DND-41 (cell line): ENCODE measurements at regions not wholly inside any gene's neighbourhood (a gene's known extent, or its start where the extent isn't known, plus 50 kb on each side); places are given as distances from the start of the nearest gene placed in this dataset.

ENCODE experiments used
- EZH2 ChIP-seq: IDR thresholded peaks from 3 replicates; pipeline ENCODE4 v1.6.1; 2012; ENCODE audit warnings: borderline replicate concordance, low read depth, mild to moderate bottlenecking, moderate library complexity, low read length, inconsistent platforms; ENCODE audit not compliant: severe bottlenecking
- TF ChIP-seq, protein P1 (sequence below): IDR thresholded peaks from 2 replicates; pipeline ENCODE4 v1.5.1; 2012; ENCODE audit warnings: borderline replicate concordance, low read length, moderate library complexity, mild to moderate bottlenecking; ENCODE audit not compliant: poor library complexity, severe bottlenecking; ENCODE audit errors: extremely low read depth

DNA sequence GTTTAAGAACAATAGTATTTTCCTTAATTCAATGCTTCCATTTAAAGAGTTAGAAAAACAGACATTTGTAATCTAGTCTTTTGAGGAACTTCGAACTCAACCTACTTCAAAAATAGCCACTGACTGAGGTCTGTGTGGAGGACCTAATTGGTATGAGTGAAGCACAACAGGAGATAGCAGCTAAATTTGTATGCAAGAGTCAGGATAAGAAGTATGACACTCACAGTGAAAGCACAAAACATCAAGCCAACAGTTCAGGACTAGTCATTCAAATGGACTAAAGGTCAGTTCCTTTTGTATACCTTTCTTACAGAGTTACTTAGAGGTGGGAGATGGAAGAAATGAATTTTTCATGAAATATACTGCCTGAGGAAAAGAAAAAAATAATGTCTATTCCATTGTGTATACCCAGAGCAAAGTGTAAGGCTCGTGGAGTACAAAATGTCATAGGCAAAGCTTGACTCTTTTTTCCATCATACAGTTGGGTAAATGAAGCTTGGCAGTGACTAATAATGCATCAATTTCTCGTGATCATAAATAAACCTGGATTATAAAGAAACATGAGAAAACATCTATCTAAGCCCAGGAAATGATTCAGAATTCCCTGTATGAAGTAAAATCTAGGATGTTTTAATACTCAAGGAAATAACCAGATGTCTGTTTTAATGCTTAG lies 1005.2 kb upstream of the CADM2 start:
- TF ChIP-seq, protein P1, sequence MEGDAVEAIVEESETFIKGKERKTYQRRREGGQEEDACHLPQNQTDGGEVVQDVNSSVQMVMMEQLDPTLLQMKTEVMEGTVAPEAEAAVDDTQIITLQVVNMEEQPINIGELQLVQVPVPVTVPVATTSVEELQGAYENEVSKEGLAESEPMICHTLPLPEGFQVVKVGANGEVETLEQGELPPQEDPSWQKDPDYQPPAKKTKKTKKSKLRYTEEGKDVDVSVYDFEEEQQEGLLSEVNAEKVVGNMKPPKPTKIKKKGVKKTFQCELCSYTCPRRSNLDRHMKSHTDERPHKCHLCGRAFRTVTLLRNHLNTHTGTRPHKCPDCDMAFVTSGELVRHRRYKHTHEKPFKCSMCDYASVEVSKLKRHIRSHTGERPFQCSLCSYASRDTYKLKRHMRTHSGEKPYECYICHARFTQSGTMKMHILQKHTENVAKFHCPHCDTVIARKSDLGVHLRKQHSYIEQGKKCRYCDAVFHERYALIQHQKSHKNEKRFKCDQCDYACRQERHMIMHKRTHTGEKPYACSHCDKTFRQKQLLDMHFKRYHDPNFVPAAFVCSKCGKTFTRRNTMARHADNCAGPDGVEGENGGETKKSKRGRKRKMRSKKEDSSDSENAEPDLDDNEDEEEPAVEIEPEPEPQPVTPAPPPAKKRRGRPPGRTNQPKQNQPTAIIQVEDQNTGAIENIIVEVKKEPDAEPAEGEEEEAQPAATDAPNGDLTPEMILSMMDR = no peak
- TF ChIP-seq EZH2 = no peak
